Right cardiac atrium (tissue), 5 donors: ENCODE measurements at regions not wholly inside any gene's neighbourhood (a gene's known extent, or its start where the extent isn't known, plus 50 kb on each side); places are given as distances from the start of the nearest gene placed in this dataset.
"Not testable (repeated sequence)": the region's sequence is repeated elsewhere in the genome, so short reads cannot be mapped to it uniquely, and the experiment has no call there.

Experiments
- ATAC-seq, 2 donors: fragments of 200-7000 bp; cut with Tn5 transposase; one replicate each; pipeline versions ENCODE4 v1.8.0 to v1.9.1; 2020; ENCODE audit warnings: moderate library complexity in 2 of 2, mild to moderate bottlenecking in 1 of 2
- DNase-seq, 3 donors: peaks; one replicate each; pipeline ENCODE4 v3.0.0-alpha.2; 2020
- H3K27ac ChIP-seq: one replicate; pipeline ENCODE4 v1.5.1; 2013; ENCODE audit warnings: mild to moderate bottlenecking, low read length, control low read depth, moderate library complexity
- H3K27me3 ChIP-seq: one replicate; pipeline ENCODE4 v1.6.1; 2013; ENCODE audit not compliant: control insufficient read depth, insufficient read depth
- H3K4me1 ChIP-seq: one replicate; pipeline ENCODE4 v1.6.1; 2013; ENCODE audit warnings: low read length; ENCODE audit not compliant: control insufficient read depth, insufficient read depth
- H3K4me3 ChIP-seq: one replicate; pipeline ENCODE4 v1.5.1; 2013; ENCODE audit warnings: low read length, control low read depth
- H3K9me3 ChIP-seq: one replicate; pipeline ENCODE4 v1.6.1; 2013; ENCODE audit warnings: low read length; ENCODE audit not compliant: control insufficient read depth
- WGBS: extraction: QIAGEN DNeasy Blood & Tissue Kit; methylation state at CpG from one replicate; pipeline ENCODE4 v1.1.7; 2013; 5-methylcytosine and 5-hydroxymethylcytosine counted together
- intact Hi-C, 4 donors: fragments of 100-400 bp; cut with DNase I; formaldehyde crosslinking; loops; one replicate each; pipeline versions ENCODE4 v1.11.0 to v1.14.0; 2022 to 2023
- donor health status: healthy with polysubstance abuse.
- donor health status: DM: no; HTN: yes; CAD: no.
- donor health status: DM: no; HTN: no; CAD: no.
- donor health status: DM: no; HTN: yes; CAD: no; lungs with severe emphysema.
- donor health status: DM: yes; HTN: yes; CAD: no.

- H3K4me3 ChIP-seq = no peak overlapping the region
- H3K9me3 ChIP-seq = no peaks in the 10 kb centered on the region
- no peaks in the 10 kb centered on the region for H3K4me1 ChIP-seq
- ATAC-seq = no peak
- 84% methylated on average over 1 of the region's 1 CpG for WGBS
- H3K27me3 ChIP-seq = no peaks in the 10 kb centered on the region
- H3K27ac ChIP-seq = no peak overlapping the region
- intact Hi-C loops = no loop called here
- no peak for DNase-seq
Measured at GRCh38 chr5:161034451-161034850, 182.4 kb upstream of the ATP10B start.

- no peak for ATAC-seq
- WGBS = 55% methylated on average over 3 of the region's 3 CpGs
- intact Hi-C loops = no loop called here
- no peak overlapping the region for H3K27ac ChIP-seq
- H3K4me1 ChIP-seq = no peaks in the 10 kb centered on the region
- DNase-seq = no peak
- H3K27me3 ChIP-seq = no peaks in the 10 kb centered on the region
- H3K9me3 ChIP-seq = no peaks in the 10 kb centered on the region
- no peak overlapping the region for H3K4me3 ChIP-seq
Measured at GRCh38 chr5:161030229-161030628, 178.2 kb upstream of the ATP10B start.

- no peak overlapping the region for H3K4me3 ChIP-seq
- no peaks in the 10 kb centered on the region for H3K27me3 ChIP-seq
- ATAC-seq (no peak), DNase-seq (no peak)
- intact Hi-C loops = no loop called here
- no peak overlapping the region for H3K27ac ChIP-seq
- no peaks in the 10 kb centered on the region for H3K4me1 ChIP-seq
- H3K9me3 ChIP-seq = no peaks in the 10 kb centered on the region
Measured at GRCh38 chr5:161027763-161028162, 175.8 kb upstream of the ATP10B start.

GRCh38 chr5:161023551-161023950, 171.5 kb upstream of the ATP10B start:
- DNase-seq (no peak), ATAC-seq (no peak)
- intact Hi-C loops = no loop called here
- Histone ChIP-seq H3K9me3 (no peaks in the 10 kb centered on the region), H3K4me3 (no peak overlapping the region), H3K4me1 (no peaks in the 10 kb centered on the region), H3K27me3 (no peaks in the 10 kb centered on the region), H3K27ac (no peak overlapping the region)
- WGBS = 67% methylated on average over 4 of the region's 4 CpGs

- no peaks in the 10 kb centered on the region for H3K4me1 ChIP-seq
- H3K4me3 ChIP-seq = no peak overlapping the region
- ATAC-seq (no peak), DNase-seq (no peak)
- WGBS = 55% methylated on average over 2 of the region's 2 CpGs
- intact Hi-C loops = no loop called here
- H3K9me3 ChIP-seq = no peaks in the 10 kb centered on the region
- H3K27ac ChIP-seq = no peak overlapping the region
- no peaks in the 10 kb centered on the region for H3K27me3 ChIP-seq
Measured at GRCh38 chr5:161022151-161022550, 170.1 kb upstream of the ATP10B start.

GRCh38 chr5:161009817-161010216, 157.8 kb upstream of the ATP10B start:
- H3K4me1 ChIP-seq = no peaks in the 10 kb centered on the region
- WGBS = 81% methylated on average over 1 of the region's 1 CpG
- DNase-seq = no peak
- no peak overlapping the region for H3K27ac ChIP-seq
- peaks cover 7% of the 10 kb centered on the region for H3K9me3 ChIP-seq
- H3K27me3 ChIP-seq = no peaks in the 10 kb centered on the region
- intact Hi-C loops = no loop called here
- no peak for ATAC-seq
- no peak overlapping the region for H3K4me3 ChIP-seq

- DNase-seq (no peak), ATAC-seq (no peak)
- H3K9me3 ChIP-seq = peaks cover 7% of the 10 kb centered on the region
- H3K27me3 ChIP-seq = no peaks in the 10 kb centered on the region
- WGBS = 61% methylated on average over 2 of the region's 2 CpGs
- H3K27ac ChIP-seq = no peak overlapping the region
- intact Hi-C loops = no loop called here
- H3K4me1 ChIP-seq = no peaks in the 10 kb centered on the region
- no peak overlapping the region for H3K4me3 ChIP-seq
Measured at GRCh38 chr5:161009194-161009593, 157.2 kb upstream of the ATP10B start.

- Histone ChIP-seq H3K27me3 (no peaks in the 10 kb centered on the region), H3K4me1 (no peaks in the 10 kb centered on the region), H3K9me3 (peaks cover 7% of the 10 kb centered on the region), H3K4me3 (no peak overlapping the region), H3K27ac (no peak overlapping the region)
- WGBS = 63% methylated on average over 2 of the region's 2 CpGs
- no peak for ATAC-seq
- intact Hi-C loops = no loop called here
- no peak for DNase-seq
Measured at GRCh38 chr5:161007879-161008278, 155.9 kb upstream of the ATP10B start.

GRCh38 chr5:161002571-161003074, 150.6 kb upstream of the ATP10B start:
- H3K27ac ChIP-seq = no peak overlapping the region
- ATAC-seq (no peak), DNase-seq (no peak)
- no peak overlapping the region for H3K4me3 ChIP-seq
- WGBS = 88% methylated on average over 1 of the region's 1 CpG
- no peaks in the 10 kb centered on the region for H3K4me1 ChIP-seq
- peaks cover 7% of the 10 kb centered on the region for H3K9me3 ChIP-seq
- no peaks in the 10 kb centered on the region for H3K27me3 ChIP-seq
- intact Hi-C loops = no loop called here

GRCh38 chr5:161001604-161002003, 149.6 kb upstream of the ATP10B start:
- H3K4me1 ChIP-seq = no peaks in the 10 kb centered on the region
- no peak overlapping the region for H3K27ac ChIP-seq
- DNase-seq (no peak), ATAC-seq (no peak)
- no peaks in the 10 kb centered on the region for H3K27me3 ChIP-seq
- intact Hi-C loops = no loop called here
- 82% methylated on average over 1 of the region's 1 CpG for WGBS
- H3K9me3 ChIP-seq = peaks cover 7% of the 10 kb centered on the region
- H3K4me3 ChIP-seq = no peak overlapping the region

- H3K27me3 ChIP-seq, ATAC-seq, H3K4me1 ChIP-seq, DNase-seq, H3K4me3 ChIP-seq, H3K9me3 ChIP-seq, H3K27ac ChIP-seq, intact Hi-C loops: not testable (repeated sequence)
- WGBS = 81% methylated on average over 1 of the region's 1 CpG
Measured at GRCh38 chr5:161001142-161001541, 149.1 kb upstream of the ATP10B start.

- Histone ChIP-seq H3K4me3 (no peak overlapping the region), H3K9me3 (no peaks in the 10 kb centered on the region), H3K4me1 (no peaks in the 10 kb centered on the region), H3K27me3 (no peaks in the 10 kb centered on the region), H3K27ac (no peak overlapping the region)
- intact Hi-C loops = no loop called here
- DNase-seq = no peak
- 83% methylated on average over 1 of the region's 1 CpG for WGBS
- no peak for ATAC-seq
Measured at GRCh38 chr5:160991205-160991604, 139.2 kb upstream of the ATP10B start.
